OCI-LY1 (cell line): ENCODE measurements at regions not wholly inside any gene's neighbourhood (a gene's known extent, or its start where the extent isn't known, plus 50 kb on each side); places are given as distances from the start of the nearest gene placed in this dataset.

Source experiments
- EZH2 ChIP-seq: fragments of 200-600 bp; sonication (generic), shearing (Covaris generic); IDR thresholded peaks from 2 replicates; pipeline ENCODE4 v1.8.0; 2017; ENCODE audit warnings: borderline replicate concordance, mixed run types, mild to moderate bottlenecking, antibody characterized with exemption, low read length, moderate library complexity, mixed read lengths
- TF ChIP-seq, protein P1 (sequence below): fragments of 200-600 bp; sonication (generic), shearing (Covaris generic); IDR thresholded peaks from 2 replicates; pipeline ENCODE4 v1.5.1; 2017; ENCODE audit warnings: mild to moderate bottlenecking, antibody characterized with exemption, low read length, moderate library complexity, mixed read lengths

DNA sequence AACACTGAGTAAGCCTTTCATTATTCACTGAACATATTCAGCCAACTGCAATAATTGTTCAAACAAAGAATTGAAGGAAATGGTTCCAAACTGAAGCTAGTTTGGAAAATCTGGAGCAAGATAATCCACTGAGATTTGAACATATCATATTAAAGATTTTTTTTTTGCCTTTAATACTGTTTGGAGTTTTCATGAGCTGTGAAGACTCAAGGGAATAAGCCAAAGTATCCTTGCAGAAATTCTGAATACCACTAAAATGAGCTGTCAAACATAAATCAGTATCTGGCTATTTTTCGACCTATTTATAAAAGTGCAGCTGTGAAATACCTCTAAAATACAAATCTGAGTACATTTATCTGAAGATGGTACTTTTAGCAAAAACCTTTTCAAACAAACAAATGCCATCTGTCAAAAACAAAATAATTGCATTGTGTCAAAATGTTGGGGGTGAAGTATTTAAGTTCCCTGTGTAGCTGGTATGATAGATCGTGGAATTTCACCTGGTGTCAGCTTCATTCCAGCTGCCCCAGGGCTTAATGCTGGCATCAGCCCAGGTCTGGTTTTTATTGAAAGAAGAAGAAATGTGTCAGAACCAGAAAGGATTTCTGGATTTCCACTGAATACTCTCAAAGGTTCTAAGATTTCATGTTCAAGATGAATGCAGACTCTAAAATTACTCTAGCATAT, 149.0 kb upstream of the GRAMD2B start:
- TF ChIP-seq, protein P1, sequence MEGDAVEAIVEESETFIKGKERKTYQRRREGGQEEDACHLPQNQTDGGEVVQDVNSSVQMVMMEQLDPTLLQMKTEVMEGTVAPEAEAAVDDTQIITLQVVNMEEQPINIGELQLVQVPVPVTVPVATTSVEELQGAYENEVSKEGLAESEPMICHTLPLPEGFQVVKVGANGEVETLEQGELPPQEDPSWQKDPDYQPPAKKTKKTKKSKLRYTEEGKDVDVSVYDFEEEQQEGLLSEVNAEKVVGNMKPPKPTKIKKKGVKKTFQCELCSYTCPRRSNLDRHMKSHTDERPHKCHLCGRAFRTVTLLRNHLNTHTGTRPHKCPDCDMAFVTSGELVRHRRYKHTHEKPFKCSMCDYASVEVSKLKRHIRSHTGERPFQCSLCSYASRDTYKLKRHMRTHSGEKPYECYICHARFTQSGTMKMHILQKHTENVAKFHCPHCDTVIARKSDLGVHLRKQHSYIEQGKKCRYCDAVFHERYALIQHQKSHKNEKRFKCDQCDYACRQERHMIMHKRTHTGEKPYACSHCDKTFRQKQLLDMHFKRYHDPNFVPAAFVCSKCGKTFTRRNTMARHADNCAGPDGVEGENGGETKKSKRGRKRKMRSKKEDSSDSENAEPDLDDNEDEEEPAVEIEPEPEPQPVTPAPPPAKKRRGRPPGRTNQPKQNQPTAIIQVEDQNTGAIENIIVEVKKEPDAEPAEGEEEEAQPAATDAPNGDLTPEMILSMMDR, result no peak
- no peak for TF ChIP-seq EZH2
